ENCODE measurements at regions not wholly inside any gene's neighbourhood (a gene's known extent, or its start where the extent isn't known, plus 50 kb on each side); places are given as distances from the start of the nearest gene placed in this dataset.

- Histone ChIP-seq H3K36me3 (no peaks in the 10 kb centered on the region), H3K27me3 (ENCODE audit: insufficient read depth, low read depth, severe bottlenecking) (no peaks in the 10 kb centered on the region), H3K9me3 (ENCODE audit: severe bottlenecking) (no peaks in the 10 kb centered on the region), H3K4me3 (ENCODE audit: low read depth, low read length) (no peak overlapping the region), H3K27ac (no peak overlapping the region)
- TF ChIP-seq CTCF (IDR thresholded peaks at IDR 0.05; ENCODE audit: low read depth, low read length), result no peak
- DNase-seq, result no peak
Observed at GRCh38 chr3:59277816-59278215, 228.0 kb upstream of the CFAP20DC start.

- no peaks in the 10 kb centered on the region for H3K27me3 ChIP-seq (ENCODE audit: insufficient read depth, low read depth, severe bottlenecking)
- no peak for DNase-seq
- TF ChIP-seq CTCF (IDR thresholded peaks at IDR 0.05; ENCODE audit: low read depth, low read length), result no peak
- H3K36me3 ChIP-seq, result no peaks in the 10 kb centered on the region
- H3K4me3 ChIP-seq (ENCODE audit: low read depth, low read length), result no peak overlapping the region
- H3K9me3 ChIP-seq (ENCODE audit: severe bottlenecking), result no peaks in the 10 kb centered on the region
- H3K27ac ChIP-seq, result no peak overlapping the region
Observed at GRCh38 chr3:59277201-59277600, 227.4 kb upstream of the CFAP20DC start.

GRCh38 chr3:59273976-59274375, 224.2 kb upstream of the CFAP20DC start:
- Histone ChIP-seq H3K9me3 (ENCODE audit: severe bottlenecking) (no peaks in the 10 kb centered on the region), H3K4me3 (ENCODE audit: low read depth, low read length) (no peak overlapping the region), H3K27me3 (ENCODE audit: insufficient read depth, low read depth, severe bottlenecking) (no peaks in the 10 kb centered on the region), H3K27ac (no peak overlapping the region), H3K36me3 (no peaks in the 10 kb centered on the region)
- no peak for TF ChIP-seq CTCF (IDR thresholded peaks at IDR 0.05; ENCODE audit: low read depth, low read length)
- DNase-seq, result no peak

- no peak for DNase-seq
- H3K27ac ChIP-seq, result no peak overlapping the region
- TF ChIP-seq CTCF (IDR thresholded peaks at IDR 0.05; ENCODE audit: low read depth, low read length), result no peak
- no peaks in the 10 kb centered on the region for H3K27me3 ChIP-seq (ENCODE audit: insufficient read depth, low read depth, severe bottlenecking)
- H3K4me3 ChIP-seq (ENCODE audit: low read depth, low read length), result no peak overlapping the region
- no peaks in the 10 kb centered on the region for H3K9me3 ChIP-seq (ENCODE audit: severe bottlenecking)
- no peaks in the 10 kb centered on the region for H3K36me3 ChIP-seq
Observed at GRCh38 chr3:59271971-59272370, 222.1 kb upstream of the CFAP20DC start.

GRCh38 chr3:59270921-59271320, 221.1 kb upstream of the CFAP20DC start:
- Histone ChIP-seq H3K9me3 (ENCODE audit: severe bottlenecking) (no peaks in the 10 kb centered on the region), H3K4me3 (ENCODE audit: low read depth, low read length) (no peak overlapping the region), H3K36me3 (no peaks in the 10 kb centered on the region), H3K27me3 (ENCODE audit: insufficient read depth, low read depth, severe bottlenecking) (no peaks in the 10 kb centered on the region), H3K27ac (no peak overlapping the region)
- no peak for TF ChIP-seq CTCF (IDR thresholded peaks at IDR 0.05; ENCODE audit: low read depth, low read length)
- DNase-seq, result no peak

GRCh38 chr3:59270209-59270608, 220.4 kb upstream of the CFAP20DC start:
- no peak for DNase-seq
- Histone ChIP-seq H3K36me3 (no peaks in the 10 kb centered on the region), H3K27me3 (ENCODE audit: insufficient read depth, low read depth, severe bottlenecking) (no peaks in the 10 kb centered on the region), H3K27ac (no peak overlapping the region), H3K4me3 (ENCODE audit: low read depth, low read length) (no peak overlapping the region), H3K9me3 (ENCODE audit: severe bottlenecking) (no peaks in the 10 kb centered on the region)
- no peak for TF ChIP-seq CTCF (IDR thresholded peaks at IDR 0.05; ENCODE audit: low read depth, low read length)

Data from WERI-Rb-1 (cell line).